T-helper 2 cell (primary cell): ENCODE measurements at regions not wholly inside any gene's neighbourhood (a gene's known extent, or its start where the extent isn't known, plus 50 kb on each side); places are given as distances from the start of the nearest gene placed in this dataset.
A peak's percentile ranks its signal among the peaks of the same experiment; 100 is the strongest.
"Not testable (repeated sequence)": the region's sequence is repeated elsewhere in the genome, so short reads cannot be mapped to it uniquely, and the experiment has no call there.

Source experiments
- DNase-seq, 5 experiments: peaks; one replicate each; pipeline versions ENCODE4 v3.0.0 to v3.0.0-alpha.2; 2012 to 2022

- DNase-seq = no peak
Measured at GRCh38 chrX:109880629-109881028, 122.3 kb upstream of the TMEM164 start.

- peak in 1 of 5 experiments; percentile 27 for DNase-seq
Measured at GRCh38 chrX:109886122-109886761, 116.7 kb upstream of the TMEM164 start.

- no peak for DNase-seq
Measured at GRCh38 chrX:109889289-109890006, 113.5 kb upstream of the TMEM164 start.

- DNase-seq = no peak
Measured at GRCh38 chrX:109890300-109890699, 112.6 kb upstream of the TMEM164 start.

GRCh38 chrX:109890910-109891502 is 111.9 kb upstream of the TMEM164 start:
- peak in 4 of 5 experiments; percentile 7 to 45 (median 12) for DNase-seq

- not testable (repeated sequence) for DNase-seq
Measured at GRCh38 chrX:109896024-109896423, 106.9 kb upstream of the TMEM164 start.

- DNase-seq = no peak
Measured at GRCh38 chrX:109902665-109903064, 100.2 kb upstream of the TMEM164 start.

GRCh38 chrX:109911046-109911445 is 91.9 kb upstream of the TMEM164 start:
- no peak for DNase-seq

- DNase-seq = not testable (repeated sequence)
Measured at GRCh38 chrX:109912993-109913392, 89.9 kb upstream of the TMEM164 start.

GRCh38 chrX:109914114-109914849 is 88.6 kb upstream of the TMEM164 start:
- no peak for DNase-seq

- no peak for DNase-seq
Measured at GRCh38 chrX:109918753-109919152, 84.2 kb upstream of the TMEM164 start.

- DNase-seq = no peak
Measured at GRCh38 chrX:109920325-109920724, 82.6 kb upstream of the TMEM164 start.

GRCh38 chrX:109920868-109921267 is 82.0 kb upstream of the TMEM164 start:
- no peak for DNase-seq

GRCh38 chrX:109922190-109922589 is 80.7 kb upstream of the TMEM164 start:
- DNase-seq = no peak

GRCh38 chrX:109925003-109925402 is 77.9 kb upstream of the TMEM164 start:
- DNase-seq = peak in 1 of 5 experiments; percentile 20

- no peak for DNase-seq
Measured at GRCh38 chrX:109925656-109926055, 77.3 kb upstream of the TMEM164 start.

- no peak for DNase-seq
Measured at GRCh38 chrX:109926118-109926517, 76.8 kb upstream of the TMEM164 start.

- DNase-seq = no peak
Measured at GRCh38 chrX:109926743-109927662, 75.9 kb upstream of the TMEM164 start.

GRCh38 chrX:109927663-109928273 is 75.1 kb upstream of the TMEM164 start:
- no peak for DNase-seq

GRCh38 chrX:109928596-109929335 is 74.1 kb upstream of the TMEM164 start:
- DNase-seq = no peak

GRCh38 chrX:109931677-109932076 is 71.2 kb upstream of the TMEM164 start:
- DNase-seq = no peak
